Activated CD4-positive, alpha-beta memory T cell treated with anti-CD3 and anti-CD28 coated beads, Interleukin-2, amount 10 ng/mL, durations not matched to agents 7 days and 5 days (primary cell): ENCODE measurements at regions not wholly inside any gene's neighbourhood (a gene's known extent, or its start where the extent isn't known, plus 50 kb on each side); places are given as distances from the start of the nearest gene placed in this dataset.
"Not testable (repeated sequence)": the region's sequence is repeated elsewhere in the genome, so short reads cannot be mapped to it uniquely, and the experiment has no call there.

Experiments used
- CTCF ChIA-PET: fragments of 350-600 bp; sonication (Branson Sonifier 250); formaldehyde crosslinking; loops from one replicate; lab custom pipeline; 2021; ENCODE audit warnings: antibody characterized with exemption, inconsistent platforms; lab: Charles Lee
- POLR2A ChIA-PET: fragments of 350-600 bp; sonication (Branson Sonifier 250); formaldehyde crosslinking; loops from one replicate; lab custom pipeline; 2021; ENCODE audit warnings: antibody characterized with exemption; lab: Charles Lee
- DNase-seq: peaks from one replicate; pipeline ENCODE4 v3.0.0-alpha.2; 2020
- H3K27ac Mint-ChIP-seq: one replicate; pipeline ENCODE4 v1.8.0; 2021; ENCODE audit warnings: mild to moderate bottlenecking, mixed read lengths
- H3K27me3 Mint-ChIP-seq: one replicate; pipeline ENCODE4 v1.8.0; 2021; ENCODE audit warnings: mixed read lengths
- H3K36me3 Mint-ChIP-seq: one replicate; pipeline ENCODE4 v1.8.0; 2021; ENCODE audit warnings: low read depth, mixed read lengths
- H3K4me1 Mint-ChIP-seq: one replicate; pipeline ENCODE4 v1.8.0; 2021; ENCODE audit warnings: mixed read lengths
- H3K4me3 Mint-ChIP-seq: one replicate; pipeline ENCODE4 v1.8.0; 2021; ENCODE audit warnings: mild to moderate bottlenecking, mixed read lengths
- H3K9me3 Mint-ChIP-seq: one replicate; pipeline ENCODE4 v1.8.0; 2021; ENCODE audit warnings: mixed read lengths

- Mint-ChIP-seq H3K36me3 (no peaks in the 10 kb centered on the region), H3K9me3 (peaks cover 2% of the 10 kb centered on the region), H3K27ac (no peak overlapping the region), H3K4me1 (no peaks in the 10 kb centered on the region), H3K27me3 (no peaks in the 10 kb centered on the region), H3K4me3 (no peak overlapping the region)
- no peak for DNase-seq
- POLR2A ChIA-PET, result no interaction called here
- CTCF ChIA-PET, result no interaction called here
Measured at GRCh38 chr21:16215663-16216183, 485.9 kb downstream of the USP25 start.

- Mint-ChIP-seq H3K36me3 (no peaks in the 10 kb centered on the region), H3K4me1 (no peaks in the 10 kb centered on the region), H3K27me3 (no peaks in the 10 kb centered on the region), H3K9me3 (peaks cover 2% of the 10 kb centered on the region), H3K27ac (no peak overlapping the region), H3K4me3 (no peak overlapping the region)
- POLR2A ChIA-PET, result no interaction called here
- DNase-seq, result no peak
- CTCF ChIA-PET, result interaction anchor here (0.5 kb wide), 1 partner anchor 842 kb away, joined by 4 read pairs; no protein-coding TSS in a partner anchor
Measured at GRCh38 chr21:16216288-16216962, 486.6 kb downstream of the USP25 start.

- Mint-ChIP-seq H3K9me3 (peaks cover 2% of the 10 kb centered on the region), H3K4me1 (no peaks in the 10 kb centered on the region), H3K4me3 (no peak overlapping the region), H3K27ac (no peak overlapping the region), H3K36me3 (no peaks in the 10 kb centered on the region), H3K27me3 (no peaks in the 10 kb centered on the region)
- no peak for DNase-seq
- ChIA-PET POLR2A (no interaction called here), CTCF (no interaction called here)
Measured at GRCh38 chr21:16218682-16219343, 489.0 kb downstream of the USP25 start.

- DNase-seq, H3K36me3 Mint-ChIP-seq, POLR2A ChIA-PET, H3K4me1 Mint-ChIP-seq, H3K9me3 Mint-ChIP-seq, H3K27me3 Mint-ChIP-seq, H3K4me3 Mint-ChIP-seq, CTCF ChIA-PET, H3K27ac Mint-ChIP-seq: not testable (repeated sequence)
Measured at GRCh38 chr21:16224756-16225155, 495.0 kb downstream of the USP25 start.

GRCh38 chr21:16239659-16240265 lies 510.0 kb downstream of the USP25 start:
- POLR2A ChIA-PET, result no interaction called here
- no peaks in the 10 kb centered on the region for H3K36me3 Mint-ChIP-seq

GRCh38 chr21:16241016-16241415 lies 511.2 kb downstream of the USP25 start:
- Mint-ChIP-seq H3K27ac (no peak overlapping the region), H3K4me3 (no peak overlapping the region), H3K4me1 (no peaks in the 10 kb centered on the region), H3K36me3 (no peaks in the 10 kb centered on the region), H3K9me3 (no peaks in the 10 kb centered on the region), H3K27me3 (no peaks in the 10 kb centered on the region)
- DNase-seq, result no peak
- ChIA-PET CTCF (no interaction called here), POLR2A (no interaction called here)

More at GRCh38 chr21:16239659-16240265, 510.0 kb downstream of the USP25 start:
- Mint-ChIP-seq H3K4me3 (no peak overlapping the region), H3K27ac (no peak overlapping the region), H3K4me1 (no peaks in the 10 kb centered on the region), H3K9me3 (no peaks in the 10 kb centered on the region), H3K27me3 (no peaks in the 10 kb centered on the region)
- CTCF ChIA-PET, result no interaction called here
- DNase-seq, result no peak

- Mint-ChIP-seq H3K27me3 (no peaks in the 10 kb centered on the region), H3K36me3 (no peaks in the 10 kb centered on the region), H3K4me3 (no peak overlapping the region), H3K4me1 (no peaks in the 10 kb centered on the region), H3K27ac (no peak overlapping the region), H3K9me3 (no peaks in the 10 kb centered on the region)
- ChIA-PET POLR2A (no interaction called here), CTCF (no interaction called here)
- DNase-seq, result no peak
Measured at GRCh38 chr21:16241479-16241963, 511.7 kb downstream of the USP25 start.

- no peaks in the 10 kb centered on the region for H3K9me3 Mint-ChIP-seq
- H3K36me3 Mint-ChIP-seq, result no peaks in the 10 kb centered on the region
- CTCF ChIA-PET, result no interaction called here
- no peaks in the 10 kb centered on the region for H3K27me3 Mint-ChIP-seq
- no peak overlapping the region for H3K4me3 Mint-ChIP-seq
- H3K4me1 Mint-ChIP-seq, result no peaks in the 10 kb centered on the region
- no peak overlapping the region for H3K27ac Mint-ChIP-seq
- no peak for DNase-seq
- POLR2A ChIA-PET, result no interaction called here
Measured at GRCh38 chr21:16243396-16243795, 513.6 kb downstream of the USP25 start.

GRCh38 chr21:16248705-16249104 lies 518.9 kb downstream of the USP25 start:
- Mint-ChIP-seq H3K27me3 (no peaks in the 10 kb centered on the region), H3K9me3 (no peaks in the 10 kb centered on the region), H3K4me3 (no peak overlapping the region), H3K4me1 (no peaks in the 10 kb centered on the region), H3K27ac (no peak overlapping the region), H3K36me3 (no peaks in the 10 kb centered on the region)
- POLR2A ChIA-PET, result no interaction called here
- no peak for DNase-seq
- CTCF ChIA-PET, result no interaction called here

- CTCF ChIA-PET, result no interaction called here
- H3K27me3 Mint-ChIP-seq, result no peaks in the 10 kb centered on the region
- no peaks in the 10 kb centered on the region for H3K9me3 Mint-ChIP-seq
- POLR2A ChIA-PET, result no interaction called here
- H3K36me3 Mint-ChIP-seq, result no peaks in the 10 kb centered on the region
- H3K27ac Mint-ChIP-seq, result no peak overlapping the region
- no peak for DNase-seq
- no peaks in the 10 kb centered on the region for H3K4me1 Mint-ChIP-seq
- no peak overlapping the region for H3K4me3 Mint-ChIP-seq
Measured at GRCh38 chr21:16250273-16250672, 520.5 kb downstream of the USP25 start.

GRCh38 chr21:16258844-16259611 lies 529.2 kb downstream of the USP25 start:
- H3K27ac Mint-ChIP-seq, result no peak overlapping the region
- no peaks in the 10 kb centered on the region for H3K36me3 Mint-ChIP-seq
- no peak for DNase-seq
- no peaks in the 10 kb centered on the region for H3K4me1 Mint-ChIP-seq
- ChIA-PET POLR2A (no interaction called here), CTCF (no interaction called here)
- no peak overlapping the region for H3K4me3 Mint-ChIP-seq
- no peaks in the 10 kb centered on the region for H3K9me3 Mint-ChIP-seq
- no peaks in the 10 kb centered on the region for H3K27me3 Mint-ChIP-seq

- no peaks in the 10 kb centered on the region for H3K9me3 Mint-ChIP-seq
- no peak overlapping the region for H3K4me3 Mint-ChIP-seq
- no peak overlapping the region for H3K27ac Mint-ChIP-seq
Measured at GRCh38 chr21:16262091-16262490, 532.3 kb downstream of the USP25 start.

GRCh38 chr21:16264319-16264718 lies 534.5 kb downstream of the USP25 start:
- Mint-ChIP-seq H3K27me3 (no peaks in the 10 kb centered on the region), H3K4me3 (no peak overlapping the region), H3K36me3 (no peaks in the 10 kb centered on the region), H3K4me1 (no peaks in the 10 kb centered on the region), H3K9me3 (no peaks in the 10 kb centered on the region), H3K27ac (no peak overlapping the region)
- POLR2A ChIA-PET, result no interaction called here
- CTCF ChIA-PET, result no interaction called here
- no peak for DNase-seq

More at GRCh38 chr21:16262091-16262490, 532.3 kb downstream of the USP25 start:
- no peak for DNase-seq
- CTCF ChIA-PET, result no interaction called here
- Mint-ChIP-seq H3K36me3 (no peaks in the 10 kb centered on the region), H3K27me3 (no peaks in the 10 kb centered on the region), H3K4me1 (no peaks in the 10 kb centered on the region)
- POLR2A ChIA-PET, result no interaction called here
